ENCODE measurements at regions not wholly inside any gene's neighbourhood (a gene's known extent, or its start where the extent isn't known, plus 50 kb on each side); places are given as distances from the start of the nearest gene placed in this dataset.
"Not testable (repeated sequence)": the region's sequence is repeated elsewhere in the genome, so short reads cannot be mapped to it uniquely, and the experiment has no call there.

DNA sequence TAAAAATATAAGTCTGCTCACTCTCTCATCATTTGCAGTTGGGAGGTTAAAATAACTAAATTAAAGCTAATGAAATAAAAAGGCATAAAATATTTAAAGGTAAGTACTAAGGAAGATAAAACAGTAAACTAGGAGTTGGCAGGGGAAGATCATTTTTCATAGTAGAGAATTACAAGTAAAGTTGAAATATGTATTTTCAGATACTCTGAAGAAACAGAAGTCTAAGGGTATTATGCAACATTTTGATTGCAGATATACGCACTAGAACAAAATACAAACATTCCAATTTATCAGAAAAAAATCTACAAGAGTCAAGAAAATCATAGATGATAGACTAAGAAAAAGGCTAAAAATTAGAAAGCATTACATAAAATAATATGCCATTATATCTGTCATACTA lies 167.6 kb upstream of the CTAGE1 start:
- in situ Hi-C loops (cut with MboI; ENCODE audit: low sequenced_read_pairs, unreplicated experiment): no loop called here
- no peak for TF ChIP-seq CTCF (IDR thresholded peaks at IDR 0.05; ENCODE audit: borderline replicate concordance, control extremely low read depth, extremely low read depth, insufficient read depth, missing control alignments)
- DNase-seq (ENCODE audit: low spot score): no peak

DNA sequence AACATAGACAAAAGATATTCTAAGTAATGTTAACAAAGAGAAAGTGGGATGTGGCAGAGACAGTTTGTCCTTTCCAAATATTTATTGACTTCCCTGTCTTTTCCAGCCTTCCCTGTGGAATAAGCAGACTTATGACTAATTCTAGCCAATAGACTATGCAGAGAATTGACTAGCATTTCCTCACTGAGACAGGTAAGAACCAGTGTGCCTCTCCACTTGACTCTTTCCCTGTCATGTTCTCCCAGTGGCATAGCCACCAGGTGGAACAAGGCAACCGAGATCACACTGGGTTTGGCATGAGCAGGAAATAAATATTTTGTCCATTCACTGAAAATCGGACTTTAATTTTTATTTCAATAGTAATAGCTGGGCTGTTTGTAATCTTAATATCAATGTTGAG lies 168.1 kb upstream of the CTAGE1 start:
- DNase-seq (ENCODE audit: low spot score): no peak
- TF ChIP-seq CTCF (IDR thresholded peaks at IDR 0.05; ENCODE audit: borderline replicate concordance, control extremely low read depth, extremely low read depth, insufficient read depth, missing control alignments): no peak
- in situ Hi-C loops (cut with MboI; ENCODE audit: low sequenced_read_pairs, unreplicated experiment): no loop called here

- in situ Hi-C loops (cut with MboI; ENCODE audit: low sequenced_read_pairs, unreplicated experiment): no loop called here
- TF ChIP-seq CTCF (IDR thresholded peaks at IDR 0.05; ENCODE audit: borderline replicate concordance, control extremely low read depth, extremely low read depth, insufficient read depth, missing control alignments): no peak
- DNase-seq (ENCODE audit: low spot score): no peak
Observed at GRCh38 chr18:22591222-22591621, 173.5 kb upstream of the CTAGE1 start.

GRCh38 chr18:22594155-22594690 lies 176.5 kb upstream of the CTAGE1 start:
- DNase-seq (ENCODE audit: low spot score): no peak
- TF ChIP-seq CTCF (IDR thresholded peaks at IDR 0.05; ENCODE audit: borderline replicate concordance, control extremely low read depth, extremely low read depth, insufficient read depth, missing control alignments): no peak
- in situ Hi-C loops (cut with MboI; ENCODE audit: low sequenced_read_pairs, unreplicated experiment): no loop called here

- no peak for TF ChIP-seq CTCF (IDR thresholded peaks at IDR 0.05; ENCODE audit: borderline replicate concordance, control extremely low read depth, extremely low read depth, insufficient read depth, missing control alignments)
- DNase-seq (ENCODE audit: low spot score): no peak
- in situ Hi-C loops (cut with MboI; ENCODE audit: low sequenced_read_pairs, unreplicated experiment): no loop called here
Observed at GRCh38 chr18:22601481-22601880, 183.8 kb upstream of the CTAGE1 start.

- in situ Hi-C loops (cut with MboI; ENCODE audit: low sequenced_read_pairs, unreplicated experiment); DNase-seq (ENCODE audit: low spot score): not testable (repeated sequence)
Observed at GRCh38 chr18:22602456-22602855, 184.7 kb upstream of the CTAGE1 start.

DNA sequence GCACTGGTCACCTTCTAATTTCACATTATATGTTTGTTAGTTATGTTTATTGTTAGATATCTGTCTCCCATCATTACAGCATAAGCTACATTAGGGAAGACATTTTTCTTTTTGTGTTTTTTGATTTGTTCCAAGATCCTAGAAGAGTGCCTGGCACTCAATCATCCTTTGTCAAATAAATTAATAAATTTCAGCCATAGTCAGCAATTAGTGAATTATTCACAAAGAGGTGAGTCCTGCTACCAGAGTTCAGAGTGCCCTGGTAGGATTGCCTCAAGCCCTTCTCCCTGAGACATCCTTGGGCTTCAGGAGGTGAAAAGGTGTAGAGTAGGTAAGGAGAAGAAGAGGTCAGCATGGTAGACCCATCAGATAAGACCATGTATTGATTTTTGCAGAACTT lies 186.2 kb upstream of the CTAGE1 start:
- TF ChIP-seq CTCF (IDR thresholded peaks at IDR 0.05; ENCODE audit: borderline replicate concordance, control extremely low read depth, extremely low read depth, insufficient read depth, missing control alignments): no peak
- in situ Hi-C loops (cut with MboI; ENCODE audit: low sequenced_read_pairs, unreplicated experiment): no loop called here
- DNase-seq (ENCODE audit: low spot score): no peak
